Loucy (cell line): ENCODE measurements at regions not wholly inside any gene's neighbourhood (a gene's known extent, or its start where the extent isn't known, plus 50 kb on each side); places are given as distances from the start of the nearest gene placed in this dataset.

Experiments used
- H2AFZ ChIP-seq: fragments of 200-600 bp; sonication (generic); 2 replicates; pipeline ENCODE4 v1.6.0; 2016; ENCODE audit warnings: antibody characterized with exemption, mild to moderate bottlenecking, low read length, moderate library complexity
- H3F3A ChIP-seq: fragments of 200-600 bp; 2 replicates; pipeline ENCODE4 v1.6.0; 2016; ENCODE audit warnings: antibody characterized with exemption, low read depth, mild to moderate bottlenecking
- H3K27me3 ChIP-seq: fragments of 200-600 bp; sonication (generic); 2 replicates; pipeline ENCODE4 v1.6.1; 2014; ENCODE audit warnings: low read length, mild to moderate bottlenecking; ENCODE audit not compliant: insufficient read depth, poor library complexity, severe bottlenecking
- H3K36me3 ChIP-seq: fragments of 200-600 bp; sonication (generic); 2 replicates; pipeline ENCODE4 v1.6.1; 2016; ENCODE audit warnings: low read length; ENCODE audit not compliant: insufficient read depth
- H3K4me1 ChIP-seq: fragments of 200-600 bp; sonication (generic); 2 replicates; pipeline ENCODE4 v1.5.1; 2014; ENCODE audit warnings: low read length, mild to moderate bottlenecking; ENCODE audit not compliant: insufficient read depth, poor library complexity, severe bottlenecking
- H3K4me2 ChIP-seq: fragments of 200-600 bp; sonication (generic); 2 replicates; pipeline ENCODE4 v1.6.0; 2014; ENCODE audit warnings: antibody characterized with exemption, low read length, low read depth, mild to moderate bottlenecking; ENCODE audit not compliant: poor library complexity, severe bottlenecking
- H3K4me3 ChIP-seq: fragments of 200-600 bp; sonication (generic); 2 replicates; pipeline ENCODE4 v1.5.1; 2014; ENCODE audit warnings: low read length, mild to moderate bottlenecking, mixed read lengths; ENCODE audit not compliant: poor library complexity, severe bottlenecking
- H3K79me2 ChIP-seq: fragments of 200-600 bp; sonication (generic); 2 replicates; pipeline ENCODE4 v1.6.1; 2014; ENCODE audit warnings: low read length; ENCODE audit not compliant: insufficient read depth
- H3K9ac ChIP-seq: fragments of 200-600 bp; sonication (generic); 2 replicates; pipeline ENCODE4 v1.6.0; 2014; ENCODE audit warnings: mild to moderate bottlenecking, low read depth, low read length, moderate library complexity; ENCODE audit not compliant: poor library complexity, severe bottlenecking
- H3K9me2 ChIP-seq: fragments of 200-600 bp; sonication (generic); replicated peaks from 2 replicates; pipeline ENCODE4 v1.6.1; 2016; ENCODE audit warnings: low read depth, low read length, mixed read lengths
- H3K9me3 ChIP-seq: fragments of 200-600 bp; sonication (generic); 2 replicates; pipeline ENCODE4 v1.6.1; 2014; ENCODE audit warnings: mild to moderate bottlenecking, antibody characterized with exemption, low read length, low read depth; ENCODE audit not compliant: insufficient read depth
- H4K20me1 ChIP-seq: fragments of 200-600 bp; sonication (generic); 2 replicates; pipeline ENCODE4 v1.6.0; 2014; ENCODE audit warnings: antibody characterized with exemption, low read length, mild to moderate bottlenecking; ENCODE audit not compliant: insufficient read depth, poor library complexity, severe bottlenecking
- CTCF ChIP-seq: fragments of 200-600 bp; sonication (generic); conservative IDR thresholded peaks from 2 replicates; pipeline ENCODE4 v1.5.1; 2014; ENCODE audit warnings: mild to moderate bottlenecking, antibody characterized with exemption, low read length
- EZH2phosphoT487 ChIP-seq: fragments of 200-600 bp; IDR thresholded peaks from 2 replicates; pipeline ENCODE4 v1.6.1; 2018; ENCODE audit warnings: antibody characterized with exemption, mild to moderate bottlenecking, moderate library complexity, borderline replicate concordance

- TF ChIP-seq CTCF (no peak), EZH2phosphoT487 (no peak)
- no peak overlapping the region for H3K4me2 ChIP-seq
These were observed 289.8 kb upstream of the UBE2E3 start for GRCh38 chr2:180690611-180691010.

GRCh38 chr2:180682871-180683270 lies 297.5 kb upstream of the UBE2E3 start:
- Histone ChIP-seq H4K20me1 (no peaks in the 10 kb centered on the region), H2AFZ (no peak overlapping the region), H3K4me2 (no peak overlapping the region), H3K9me2 (no peaks in the 10 kb centered on the region), H3F3A (no peaks in the 10 kb centered on the region), H3K9me3 (no peaks in the 10 kb centered on the region), H3K4me1 (no peaks in the 10 kb centered on the region), H3K9ac (no peak overlapping the region), H3K4me3 (no peak overlapping the region), H3K27me3 (no peaks in the 10 kb centered on the region), H3K79me2 (no peaks in the 10 kb centered on the region), H3K36me3 (no peaks in the 10 kb centered on the region)
- TF ChIP-seq EZH2phosphoT487: no peak
- no peak for TF ChIP-seq CTCF

More at GRCh38 chr2:180690611-180691010, 289.8 kb upstream of the UBE2E3 start:
- H3K79me2 ChIP-seq: no peaks in the 10 kb centered on the region
- H2AFZ ChIP-seq: no peak overlapping the region
- H3K9me2 ChIP-seq: no peaks in the 10 kb centered on the region
- no peak overlapping the region for H3K9ac ChIP-seq
- H4K20me1 ChIP-seq: no peaks in the 10 kb centered on the region
- H3K27me3 ChIP-seq: no peaks in the 10 kb centered on the region
- H3K9me3 ChIP-seq: no peaks in the 10 kb centered on the region
- no peaks in the 10 kb centered on the region for H3K4me1 ChIP-seq
- no peaks in the 10 kb centered on the region for H3F3A ChIP-seq
- no peak overlapping the region for H3K4me3 ChIP-seq
- H3K36me3 ChIP-seq: no peaks in the 10 kb centered on the region

DNA sequence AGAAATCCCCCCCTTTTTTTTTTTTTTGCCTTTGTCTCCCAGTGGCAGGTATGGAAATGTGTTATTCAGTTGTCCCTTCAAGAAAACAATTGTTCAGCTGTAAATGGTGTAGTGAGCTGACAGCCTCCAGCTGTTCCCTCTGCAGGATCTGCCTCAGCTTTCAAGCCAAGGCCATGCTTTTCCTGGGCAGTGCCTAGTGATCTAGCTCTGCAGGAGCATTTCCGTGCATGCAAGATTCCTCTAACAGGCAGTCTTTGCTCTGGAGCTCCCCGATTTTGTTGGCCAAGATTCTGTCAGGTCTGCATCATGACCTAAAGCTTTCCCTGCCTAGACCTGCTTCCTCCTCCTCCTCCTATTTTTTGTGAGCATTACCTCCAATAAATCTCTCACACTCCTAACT lies 300.7 kb upstream of the UBE2E3 start:
- Histone ChIP-seq H4K20me1 (no peaks in the 10 kb centered on the region), H3K36me3 (no peaks in the 10 kb centered on the region), H3K4me1 (no peaks in the 10 kb centered on the region), H3K9me3 (no peaks in the 10 kb centered on the region), H3K4me3 (no peak overlapping the region), H3K4me2 (no peak overlapping the region), H3K9me2 (no peaks in the 10 kb centered on the region), H2AFZ (no peak overlapping the region), H3K27me3 (no peaks in the 10 kb centered on the region), H3K9ac (no peak overlapping the region), H3K79me2 (no peaks in the 10 kb centered on the region), H3F3A (no peaks in the 10 kb centered on the region)
- TF ChIP-seq CTCF (no peak), EZH2phosphoT487 (no peak)
